HUES6 (cell line): ENCODE measurements at regions not wholly inside any gene's neighbourhood (a gene's known extent, or its start where the extent isn't known, plus 50 kb on each side); places are given as distances from the start of the nearest gene placed in this dataset.

ENCODE experiments used
- H3K27ac ChIP-seq: 2 replicates; pipeline ENCODE4 v1.7.0; 2013; ENCODE audit warnings: low read depth, mild to moderate bottlenecking, low read length, inconsistent platforms
- H3K27me3 ChIP-seq: 2 replicates; pipeline ENCODE4 v1.6.1; 2013; ENCODE audit warnings: low read length; ENCODE audit not compliant: control insufficient read depth, insufficient read depth
- H3K36me3 ChIP-seq: 2 replicates; pipeline ENCODE4 v1.6.1; 2013; ENCODE audit warnings: low read length; ENCODE audit not compliant: control insufficient read depth, insufficient read depth
- H3K4me1 ChIP-seq: 2 replicates; pipeline ENCODE4 v1.6.1; 2013; ENCODE audit warnings: low read length; ENCODE audit not compliant: control insufficient read depth, insufficient read depth
- H3K4me3 ChIP-seq: 2 replicates; pipeline ENCODE4 v1.5.1; 2013; ENCODE audit warnings: low read depth, low read length
- H3K9ac ChIP-seq: one replicate; pipeline ENCODE4 v1.6.1; 2013; ENCODE audit warnings: mild to moderate bottlenecking, low read length
- H3K9me3 ChIP-seq: 2 replicates; pipeline ENCODE4 v1.6.1; 2013; ENCODE audit warnings: low read depth, low read length; ENCODE audit not compliant: control insufficient read depth, insufficient read depth

GRCh38 chr7:42471573-42472174 is 234.7 kb upstream of the GLI3 start:
- Histone ChIP-seq H3K4me1 (no peaks in the 10 kb centered on the region), H3K9ac (no peak overlapping the region), H3K4me3 (no peak overlapping the region), H3K27me3 (no peaks in the 10 kb centered on the region), H3K27ac (no peak overlapping the region), H3K36me3 (no peaks in the 10 kb centered on the region), H3K9me3 (no peaks in the 10 kb centered on the region)

GRCh38 chr7:42469341-42469740 is 232.3 kb upstream of the GLI3 start:
- no peak overlapping the region for H3K27ac ChIP-seq
- H3K36me3 ChIP-seq = no peaks in the 10 kb centered on the region
- H3K9ac ChIP-seq = no peak overlapping the region
- no peaks in the 10 kb centered on the region for H3K4me1 ChIP-seq
- no peaks in the 10 kb centered on the region for H3K27me3 ChIP-seq
- H3K4me3 ChIP-seq = no peak overlapping the region
- H3K9me3 ChIP-seq = no peaks in the 10 kb centered on the region

- Histone ChIP-seq H3K4me3 (no peak overlapping the region), H3K4me1 (no peaks in the 10 kb centered on the region), H3K27ac (no peak overlapping the region), H3K9me3 (no peaks in the 10 kb centered on the region), H3K36me3 (no peaks in the 10 kb centered on the region), H3K27me3 (no peaks in the 10 kb centered on the region), H3K9ac (no peak overlapping the region)
Observed at GRCh38 chr7:42468471-42468870, 231.5 kb upstream of the GLI3 start.

- H3K4me3 ChIP-seq = no peak overlapping the region
- no peaks in the 10 kb centered on the region for H3K36me3 ChIP-seq
- no peaks in the 10 kb centered on the region for H3K9me3 ChIP-seq
- no peak overlapping the region for H3K27ac ChIP-seq
- H3K9ac ChIP-seq = no peak overlapping the region
- no peaks in the 10 kb centered on the region for H3K27me3 ChIP-seq
- no peaks in the 10 kb centered on the region for H3K4me1 ChIP-seq
Observed at GRCh38 chr7:42461537-42461936, 224.5 kb upstream of the GLI3 start.

- Histone ChIP-seq H3K9ac (no peak overlapping the region), H3K4me1 (no peaks in the 10 kb centered on the region), H3K27ac (no peak overlapping the region), H3K36me3 (no peaks in the 10 kb centered on the region), H3K4me3 (no peak overlapping the region), H3K27me3 (no peaks in the 10 kb centered on the region), H3K9me3 (no peaks in the 10 kb centered on the region)
Observed at GRCh38 chr7:42460933-42461332, 223.9 kb upstream of the GLI3 start.

DNA sequence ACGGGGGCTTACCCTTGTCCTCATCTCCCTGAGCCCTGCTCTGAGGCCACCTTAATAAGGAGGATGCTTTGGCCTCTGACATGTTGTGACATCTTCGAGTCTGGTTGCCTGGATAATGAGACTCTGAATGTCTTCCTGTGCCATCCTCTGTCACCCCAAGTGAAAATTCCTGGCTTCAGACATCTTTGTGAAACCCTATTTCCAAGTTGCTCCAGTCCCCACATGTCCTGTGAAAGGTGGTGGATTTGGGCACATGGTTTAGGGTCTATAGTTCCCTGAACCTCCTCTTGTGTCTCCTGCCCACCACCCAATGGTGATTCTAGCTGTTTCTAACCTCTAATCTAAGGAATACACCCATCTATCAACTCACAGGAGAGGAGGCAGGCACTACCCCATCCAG is 223.1 kb upstream of the GLI3 start:
- no peaks in the 10 kb centered on the region for H3K27me3 ChIP-seq
- no peaks in the 10 kb centered on the region for H3K9me3 ChIP-seq
- no peaks in the 10 kb centered on the region for H3K4me1 ChIP-seq
- no peak overlapping the region for H3K27ac ChIP-seq
- H3K4me3 ChIP-seq = no peak overlapping the region
- no peak overlapping the region for H3K9ac ChIP-seq
- H3K36me3 ChIP-seq = no peaks in the 10 kb centered on the region

- Histone ChIP-seq H3K36me3 (no peaks in the 10 kb centered on the region), H3K9me3 (no peaks in the 10 kb centered on the region), H3K27me3 (no peaks in the 10 kb centered on the region), H3K4me1 (no peaks in the 10 kb centered on the region), H3K4me3 (no peak overlapping the region), H3K9ac (no peak overlapping the region), H3K27ac (no peak overlapping the region)
Observed at GRCh38 chr7:42457663-42458062, 220.7 kb upstream of the GLI3 start.

DNA sequence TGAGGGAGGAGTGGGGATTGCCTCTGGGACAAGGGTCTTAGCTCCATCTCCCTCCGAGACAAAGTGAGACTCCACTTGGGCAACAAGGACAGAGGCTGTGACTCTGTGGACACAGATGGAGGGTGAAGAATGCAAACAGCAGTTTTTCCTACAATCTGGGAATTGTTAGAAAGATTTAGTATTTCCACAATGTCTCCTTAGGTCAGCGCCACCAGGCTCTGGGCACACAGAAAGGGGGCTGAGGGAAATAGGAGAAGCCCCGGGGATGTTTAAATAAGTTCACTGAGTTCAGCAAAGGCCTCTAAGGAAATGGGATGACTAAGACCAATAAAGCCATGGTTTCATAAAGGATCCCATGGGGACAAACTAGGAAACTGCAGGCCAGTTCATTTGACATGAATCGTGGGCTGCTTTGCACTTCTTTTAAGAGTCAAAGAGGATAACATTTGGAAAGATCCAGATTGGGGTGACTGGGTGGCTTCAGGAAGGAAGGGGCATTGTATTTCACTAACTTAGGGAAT is 219.8 kb upstream of the GLI3 start:
- H3K4me1 ChIP-seq = no peaks in the 10 kb centered on the region
- H3K4me3 ChIP-seq = no peak overlapping the region
- H3K27me3 ChIP-seq = no peaks in the 10 kb centered on the region
- no peaks in the 10 kb centered on the region for H3K9me3 ChIP-seq
- H3K36me3 ChIP-seq = no peaks in the 10 kb centered on the region
- no peak overlapping the region for H3K27ac ChIP-seq
- H3K9ac ChIP-seq = no peak overlapping the region

- no peaks in the 10 kb centered on the region for H3K9me3 ChIP-seq
- no peaks in the 10 kb centered on the region for H3K36me3 ChIP-seq
- no peaks in the 10 kb centered on the region for H3K4me1 ChIP-seq
- H3K4me3 ChIP-seq = no peak overlapping the region
- no peak overlapping the region for H3K27ac ChIP-seq
- no peaks in the 10 kb centered on the region for H3K27me3 ChIP-seq
- no peak overlapping the region for H3K9ac ChIP-seq
Observed at GRCh38 chr7:42456267-42456666, 219.3 kb upstream of the GLI3 start.

- Histone ChIP-seq H3K9ac (no peak overlapping the region), H3K27me3 (no peaks in the 10 kb centered on the region), H3K27ac (no peak overlapping the region), H3K36me3 (no peaks in the 10 kb centered on the region), H3K4me3 (no peak overlapping the region), H3K4me1 (no peaks in the 10 kb centered on the region), H3K9me3 (no peaks in the 10 kb centered on the region; the same call in 1 of the 2 replicates)
Observed at GRCh38 chr7:42453931-42454361, 216.9 kb upstream of the GLI3 start.

- Histone ChIP-seq H3K4me1 (no peaks in the 10 kb centered on the region), H3K36me3 (no peaks in the 10 kb centered on the region), H3K9ac (no peak overlapping the region), H3K27ac (no peak overlapping the region), H3K4me3 (no peak overlapping the region), H3K27me3 (no peaks in the 10 kb centered on the region), H3K9me3 (no peaks in the 10 kb centered on the region; the same call in 1 of the 2 replicates)
Observed at GRCh38 chr7:42452356-42452755, 215.3 kb upstream of the GLI3 start.
